ENCODE measurements at regions not wholly inside any gene's neighbourhood (a gene's known extent, or its start where the extent isn't known, plus 50 kb on each side); places are given as distances from the start of the nearest gene placed in this dataset.
"Not testable (repeated sequence)": the region's sequence is repeated elsewhere in the genome, so short reads cannot be mapped to it uniquely, and the experiment has no call there.

DNA sequence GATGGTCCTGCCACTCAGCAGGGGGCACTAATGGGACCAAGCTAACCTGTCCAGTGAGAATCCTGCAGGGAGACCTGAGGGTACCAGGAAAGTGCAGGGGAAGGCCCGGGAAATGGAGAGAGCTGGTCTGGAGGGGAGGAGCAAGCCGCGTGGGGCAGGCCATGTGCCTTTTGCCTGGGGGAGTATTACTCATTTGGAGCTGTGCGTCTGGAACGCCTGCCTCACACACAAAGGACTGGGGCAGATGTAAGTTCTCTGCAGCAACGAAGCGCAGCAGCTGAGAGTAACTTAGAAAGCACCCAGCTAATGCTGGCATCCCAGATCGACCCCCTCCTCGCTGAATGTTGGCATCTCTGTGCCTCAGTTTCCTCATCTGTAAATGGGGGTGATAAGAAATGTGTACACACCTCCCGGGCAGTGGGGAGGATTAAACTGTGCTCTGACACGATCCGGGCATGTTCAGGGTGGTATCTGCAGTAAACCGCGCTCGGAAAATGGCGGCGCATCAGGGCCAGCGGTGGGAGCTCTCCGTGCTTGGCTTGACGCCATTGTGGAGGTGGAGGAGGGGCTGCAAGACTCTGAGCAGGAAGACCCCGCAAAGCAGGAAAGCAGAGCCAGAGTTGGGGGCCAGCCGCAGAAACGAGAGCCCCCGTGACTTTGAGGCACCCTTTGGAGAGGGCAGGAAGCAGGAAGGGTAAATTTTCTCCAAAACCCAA, 212.5 kb downstream of the NPHP4 start:
- Mint-ChIP-seq H3K4me3 (no peak overlapping the region), H3K27me3 (peaks cover 2% of the 10 kb centered on the region), H3K9me3 (peaks cover 2% of the 10 kb centered on the region), H3K27ac (no peak overlapping the region), H3K36me3 (ENCODE audit: low read depth) (no peaks in the 10 kb centered on the region), H3K4me1 (no peaks in the 10 kb centered on the region)
- ChIA-PET POLR2A (no interaction called here), CTCF (no interaction called here)
- no peak for DNase-seq

DNA sequence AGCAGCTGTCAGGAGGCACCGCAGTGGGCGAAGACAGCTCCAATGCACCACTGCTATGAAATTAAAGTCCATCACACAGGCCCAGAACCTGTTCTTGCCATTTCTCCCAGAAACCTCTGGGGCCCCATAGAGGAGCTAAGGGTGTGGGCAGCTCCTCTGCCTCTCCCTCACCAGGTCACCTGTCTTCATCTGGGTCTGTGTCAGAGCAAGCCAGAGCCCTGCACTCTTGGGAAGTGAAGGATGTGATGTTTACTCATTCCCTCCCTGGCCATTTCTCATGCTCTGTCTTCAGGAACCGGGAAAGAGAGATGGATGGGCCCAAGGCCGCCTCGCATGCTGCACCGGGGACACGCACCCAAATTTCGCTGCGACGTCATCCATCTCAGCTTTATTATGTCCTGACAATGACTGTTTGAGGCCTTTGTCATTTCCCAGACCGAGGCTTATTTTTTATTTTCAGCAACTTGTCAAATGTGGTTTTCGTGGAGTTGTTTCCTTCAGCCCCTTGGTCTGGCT, 216.1 kb downstream of the NPHP4 start:
- Mint-ChIP-seq H3K27me3 (peaks cover 4% of the 10 kb centered on the region), H3K27ac (no peak overlapping the region), H3K4me1 (no peaks in the 10 kb centered on the region), H3K36me3 (ENCODE audit: low read depth) (no peaks in the 10 kb centered on the region), H3K9me3 (peaks cover 2% of the 10 kb centered on the region), H3K4me3 (no peak overlapping the region)
- DNase-seq: no peak
- ChIA-PET CTCF (no interaction called here), POLR2A (no interaction called here)

DNA sequence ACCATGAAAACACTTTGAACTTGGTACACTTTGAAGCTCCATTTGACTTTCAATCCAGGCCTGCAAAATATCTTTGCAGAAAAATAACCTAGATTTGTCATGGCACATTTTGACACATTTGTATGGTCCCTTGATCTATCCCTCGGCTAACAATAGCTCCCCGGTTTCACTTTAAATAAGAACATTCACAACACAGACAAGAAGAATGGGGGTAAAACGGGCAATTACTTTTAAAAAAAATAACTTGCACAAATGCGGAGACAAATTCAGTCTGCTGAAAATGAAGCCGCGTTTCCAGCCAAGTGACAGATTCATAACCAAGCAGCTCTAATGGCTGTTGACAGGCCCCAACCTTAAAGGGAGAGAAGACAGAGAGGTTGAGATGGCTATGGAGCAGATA, 218.2 kb downstream of the NPHP4 start:
- no peak for DNase-seq
- Mint-ChIP-seq H3K4me1 (no peaks in the 10 kb centered on the region), H3K27me3 (peaks cover 11% of the 10 kb centered on the region), H3K9me3 (peaks cover 2% of the 10 kb centered on the region), H3K4me3 (no peak overlapping the region), H3K36me3 (ENCODE audit: low read depth) (no peaks in the 10 kb centered on the region), H3K27ac (no peak overlapping the region)
- POLR2A ChIA-PET: no interaction called here
- CTCF ChIA-PET: no interaction called here

DNA sequence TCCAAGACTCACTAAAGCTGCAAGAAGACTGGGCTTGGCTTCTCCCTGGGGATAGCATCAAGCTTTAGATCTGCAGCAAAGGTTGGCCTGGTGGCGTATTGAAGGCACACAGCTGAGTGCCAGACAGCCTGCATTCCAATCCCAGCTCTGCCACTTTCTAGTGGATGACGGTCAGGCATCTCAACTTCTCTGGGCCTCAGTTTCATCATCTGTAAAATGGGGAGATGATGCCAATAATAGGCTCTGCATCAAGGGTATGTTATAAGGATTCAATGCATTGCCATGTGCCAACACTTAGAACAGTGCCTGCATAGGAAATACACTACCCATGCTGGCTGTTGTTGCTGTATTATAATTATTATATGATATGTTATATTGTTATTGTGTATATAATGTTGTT, 220.4 kb downstream of the NPHP4 start:
- Mint-ChIP-seq H3K36me3 (ENCODE audit: low read depth) (no peaks in the 10 kb centered on the region), H3K9me3 (no peaks in the 10 kb centered on the region), H3K27ac (no peak overlapping the region), H3K4me3 (no peak overlapping the region), H3K27me3 (peaks cover 11% of the 10 kb centered on the region), H3K4me1 (no peaks in the 10 kb centered on the region)
- POLR2A ChIA-PET: no interaction called here
- DNase-seq: no peak
- CTCF ChIA-PET: no interaction called here

DNA sequence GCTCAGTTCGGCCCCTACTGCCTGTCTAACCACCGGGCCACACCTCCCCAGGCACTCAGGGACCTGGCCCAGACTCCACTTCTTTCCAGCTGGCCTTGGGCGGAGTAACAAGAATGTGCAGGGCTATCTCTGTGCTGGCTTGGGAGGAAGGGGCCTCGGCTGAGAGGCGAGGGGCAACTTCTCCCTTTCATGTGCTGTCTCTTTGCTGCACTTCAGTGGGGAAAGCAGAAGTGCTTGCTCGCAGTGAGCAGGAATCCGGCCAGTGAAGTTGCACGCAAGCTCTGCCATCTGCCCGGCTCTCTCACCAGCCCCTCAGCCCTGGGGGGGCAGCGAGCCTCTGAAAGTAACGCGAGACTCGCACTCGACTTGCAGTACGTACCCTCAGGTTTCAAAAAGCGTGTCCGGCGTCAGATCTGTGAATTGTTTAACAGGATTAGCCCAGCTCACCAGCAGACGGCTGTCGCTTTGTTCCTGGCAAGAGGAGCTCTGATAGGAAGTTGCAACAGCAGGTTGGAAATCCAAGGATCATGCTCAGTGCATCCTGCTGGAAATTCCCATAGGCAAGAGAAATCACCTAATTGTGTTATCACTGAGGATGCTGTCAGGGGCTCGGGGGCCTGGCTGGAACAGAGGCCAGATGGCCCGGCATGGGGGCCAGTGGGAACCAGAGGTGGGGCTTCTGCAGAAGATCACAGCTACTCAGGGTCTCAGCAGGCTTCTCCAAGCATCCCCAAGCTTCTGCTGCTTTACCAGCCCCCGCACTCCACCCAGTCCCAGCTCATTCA, 221.1 kb downstream of the NPHP4 start:
- H3K9me3 Mint-ChIP-seq: no peaks in the 10 kb centered on the region
- ChIA-PET CTCF (no interaction called here), POLR2A (no interaction called here)
- no peaks in the 10 kb centered on the region for H3K36me3 Mint-ChIP-seq (ENCODE audit: low read depth)
- H3K4me1 Mint-ChIP-seq: no peaks in the 10 kb centered on the region
- peaks cover 11% of the 10 kb centered on the region for H3K27me3 Mint-ChIP-seq
- H3K4me3 Mint-ChIP-seq: no peak overlapping the region
- no peak overlapping the region for H3K27ac Mint-ChIP-seq
- no peak for DNase-seq

DNA sequence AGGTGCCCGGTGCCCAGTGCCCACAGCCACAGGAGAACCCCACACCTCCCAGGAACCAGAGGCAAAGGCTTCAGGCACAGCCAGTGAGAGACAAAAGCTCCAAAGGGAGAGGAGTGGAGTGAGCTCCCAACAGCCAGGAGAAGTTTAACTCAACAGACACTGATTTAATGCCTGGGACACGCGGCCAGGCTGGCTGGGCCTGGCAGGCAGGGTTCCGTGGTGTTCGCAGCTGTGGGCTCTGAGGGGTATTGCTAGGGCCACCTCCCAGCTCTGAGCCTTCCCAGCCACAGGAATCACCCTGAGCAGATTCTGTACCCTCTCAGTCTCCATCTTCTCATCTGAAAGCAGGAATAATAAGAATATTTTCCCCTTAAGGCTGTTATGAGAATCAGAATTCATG, 222.5 kb downstream of the NPHP4 start:
- ChIA-PET CTCF (no interaction called here), POLR2A (no interaction called here)
- DNase-seq: no peak
- H3K27me3 Mint-ChIP-seq: peaks cover 9% of the 10 kb centered on the region
- H3K27ac Mint-ChIP-seq: no peak overlapping the region
- H3K9me3 Mint-ChIP-seq: peaks cover under 1% of the 10 kb centered on the region
- no peaks in the 10 kb centered on the region for H3K4me1 Mint-ChIP-seq
- H3K36me3 Mint-ChIP-seq (ENCODE audit: low read depth): no peaks in the 10 kb centered on the region
- H3K4me3 Mint-ChIP-seq: no peak overlapping the region

DNA sequence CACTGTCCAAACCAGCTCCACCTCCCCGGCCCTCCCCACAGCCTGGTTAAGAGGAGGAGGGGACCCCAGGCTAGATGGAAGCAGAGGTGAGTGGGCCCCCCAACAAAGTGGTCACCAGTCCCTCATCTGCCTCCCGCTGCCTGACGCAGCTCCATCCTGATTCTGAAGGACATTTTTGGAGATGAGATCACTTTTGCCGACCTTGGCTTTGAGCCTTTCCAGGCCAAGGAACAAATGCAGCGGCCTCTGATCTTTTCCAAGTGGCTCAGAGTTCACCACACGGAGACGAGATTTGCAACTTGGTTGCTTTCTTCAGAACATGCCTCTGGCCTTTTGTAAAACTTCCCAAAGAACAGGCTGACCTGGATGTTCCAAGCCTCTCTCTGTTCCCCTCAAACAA, 223.1 kb downstream of the NPHP4 start:
- Mint-ChIP-seq H3K4me3 (no peak overlapping the region), H3K4me1 (no peaks in the 10 kb centered on the region), H3K9me3 (peaks cover 3% of the 10 kb centered on the region), H3K27me3 (peaks cover 9% of the 10 kb centered on the region), H3K36me3 (ENCODE audit: low read depth) (no peaks in the 10 kb centered on the region), H3K27ac (no peak overlapping the region)
- ChIA-PET POLR2A (no interaction called here), CTCF (no interaction called here)
- no peak for DNase-seq

DNA sequence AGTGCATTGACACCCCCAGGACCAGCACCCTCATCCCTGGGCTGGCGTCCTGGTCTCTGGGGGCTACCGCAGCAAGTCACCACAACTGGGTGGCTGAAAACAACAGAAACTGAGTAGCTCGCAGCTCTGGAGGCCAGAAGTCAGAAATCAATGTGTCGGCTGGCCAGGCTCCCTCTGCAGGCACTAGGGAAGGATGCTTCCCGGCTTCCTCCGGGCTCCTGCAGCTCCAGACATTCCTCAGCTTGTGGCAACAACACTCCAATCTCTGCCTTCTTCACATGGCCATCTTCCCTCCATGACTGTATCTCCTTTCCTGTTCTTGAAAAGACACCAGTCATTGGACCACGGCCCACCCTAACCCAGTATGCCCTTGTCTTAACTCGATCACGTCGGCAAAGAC, 224.2 kb downstream of the NPHP4 start:
- no peak for DNase-seq
- peaks cover 9% of the 10 kb centered on the region for H3K9me3 Mint-ChIP-seq
- no peak overlapping the region for H3K27ac Mint-ChIP-seq
- no peak overlapping the region for H3K4me3 Mint-ChIP-seq
- ChIA-PET POLR2A (no interaction called here), CTCF (no interaction called here)
- H3K4me1 Mint-ChIP-seq: no peaks in the 10 kb centered on the region
- H3K36me3 Mint-ChIP-seq (ENCODE audit: low read depth): no peaks in the 10 kb centered on the region
- peaks cover 9% of the 10 kb centered on the region for H3K27me3 Mint-ChIP-seq

DNA sequence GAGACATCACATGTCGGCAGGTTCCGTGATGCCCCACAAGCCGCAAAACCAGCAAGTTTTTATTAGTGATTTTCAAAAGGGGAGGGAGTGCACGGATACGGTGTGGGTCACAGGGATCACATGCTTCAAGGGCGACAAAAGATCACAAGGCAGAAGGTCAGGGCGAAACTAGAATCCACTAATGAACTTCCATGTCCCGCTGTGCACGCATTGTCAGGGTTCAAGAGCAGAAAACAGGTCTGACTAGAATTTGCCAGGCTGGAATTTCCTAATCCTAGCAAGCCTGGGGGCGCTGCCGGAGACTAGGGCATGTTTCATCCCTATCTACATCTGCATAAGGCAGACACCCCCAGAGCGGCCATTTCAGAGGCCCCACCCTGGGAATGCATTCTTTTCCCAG, 225.2 kb downstream of the NPHP4 start:
- H3K27ac Mint-ChIP-seq; H3K27me3 Mint-ChIP-seq; H3K4me1 Mint-ChIP-seq; POLR2A ChIA-PET; H3K9me3 Mint-ChIP-seq; H3K4me3 Mint-ChIP-seq; CTCF ChIA-PET; H3K36me3 Mint-ChIP-seq (ENCODE audit: low read depth); DNase-seq: not testable (repeated sequence)

DNA sequence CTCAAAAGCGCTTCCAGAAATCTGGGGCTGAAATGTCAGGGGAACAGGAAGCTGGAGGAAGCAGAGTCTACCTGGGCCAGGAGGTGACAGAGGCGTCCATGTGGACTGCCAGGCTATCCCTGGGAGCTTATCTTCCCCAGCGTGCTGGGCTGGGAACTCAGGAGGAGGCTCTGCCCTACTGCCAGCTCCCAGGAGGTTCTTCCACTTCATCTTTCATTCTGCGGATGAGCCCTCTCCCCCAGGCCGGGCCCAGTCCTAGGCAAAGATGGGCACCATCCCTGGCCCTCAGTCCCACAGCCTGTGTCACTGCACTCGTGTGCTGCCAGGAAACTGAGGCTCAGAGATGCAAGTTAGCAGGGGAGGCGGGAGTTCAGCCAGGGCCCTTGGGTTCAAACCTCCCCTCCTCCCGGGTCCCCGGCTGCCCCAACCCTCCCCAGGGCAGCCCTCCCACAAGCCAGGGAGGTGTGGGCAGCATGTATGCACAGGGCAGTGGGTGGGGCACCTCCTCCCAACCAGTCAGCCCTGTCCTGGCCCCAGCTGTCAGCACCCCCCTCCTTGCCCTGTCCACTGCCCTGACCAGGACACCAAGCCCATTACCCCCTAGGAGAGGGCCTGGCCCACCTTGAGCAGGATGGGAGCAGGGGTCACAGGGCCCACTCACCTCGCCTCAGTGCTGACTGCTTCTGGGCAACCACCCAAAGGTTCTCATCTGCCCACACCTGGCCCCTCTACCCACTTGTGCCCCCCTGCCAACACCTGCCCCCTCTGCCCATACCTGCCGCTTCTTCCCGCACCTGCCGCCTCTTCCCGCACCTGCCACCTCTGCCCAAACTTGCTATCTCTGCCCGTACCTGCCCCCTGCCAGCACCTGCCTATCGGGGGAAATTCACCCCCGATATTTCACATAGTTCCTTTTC, 226.0 kb downstream of the NPHP4 start:
- Mint-ChIP-seq H3K27me3 (peaks cover 8% of the 10 kb centered on the region), H3K27ac (no peak overlapping the region), H3K9me3 (peaks cover 9% of the 10 kb centered on the region), H3K36me3 (ENCODE audit: low read depth) (no peaks in the 10 kb centered on the region), H3K4me1 (no peaks in the 10 kb centered on the region), H3K4me3 (no peak overlapping the region)
- POLR2A ChIA-PET: no interaction called here
- CTCF ChIA-PET: no interaction called here
- DNase-seq: no peak

DNA sequence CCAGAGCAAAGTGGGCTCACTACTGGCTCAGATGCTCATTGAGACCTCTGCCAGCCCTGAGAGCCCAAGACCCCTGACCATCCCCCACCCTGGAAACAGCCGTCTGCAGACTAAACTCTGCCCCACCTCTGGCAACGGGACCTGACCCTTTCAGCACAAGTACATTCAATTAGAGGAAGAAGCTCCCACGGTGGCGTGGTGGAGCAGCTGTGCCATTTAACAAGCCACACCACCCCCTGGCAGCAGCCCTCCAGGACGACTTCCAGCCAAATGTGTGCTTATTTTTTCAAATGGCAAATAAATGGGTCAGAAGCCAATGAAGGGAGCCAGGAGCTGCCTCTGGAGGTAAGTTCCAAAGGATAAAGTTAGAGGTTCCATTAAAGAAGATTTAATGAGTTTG, 226.7 kb downstream of the NPHP4 start:
- peaks cover 11% of the 10 kb centered on the region for H3K9me3 Mint-ChIP-seq
- no peaks in the 10 kb centered on the region for H3K36me3 Mint-ChIP-seq (ENCODE audit: low read depth)
- no peak overlapping the region for H3K27ac Mint-ChIP-seq
- CTCF ChIA-PET: no interaction called here
- no peak for DNase-seq
- POLR2A ChIA-PET: no interaction called here
- no peaks in the 10 kb centered on the region for H3K4me1 Mint-ChIP-seq
- H3K4me3 Mint-ChIP-seq: no peak overlapping the region
- H3K27me3 Mint-ChIP-seq: peaks cover 3% of the 10 kb centered on the region

DNA sequence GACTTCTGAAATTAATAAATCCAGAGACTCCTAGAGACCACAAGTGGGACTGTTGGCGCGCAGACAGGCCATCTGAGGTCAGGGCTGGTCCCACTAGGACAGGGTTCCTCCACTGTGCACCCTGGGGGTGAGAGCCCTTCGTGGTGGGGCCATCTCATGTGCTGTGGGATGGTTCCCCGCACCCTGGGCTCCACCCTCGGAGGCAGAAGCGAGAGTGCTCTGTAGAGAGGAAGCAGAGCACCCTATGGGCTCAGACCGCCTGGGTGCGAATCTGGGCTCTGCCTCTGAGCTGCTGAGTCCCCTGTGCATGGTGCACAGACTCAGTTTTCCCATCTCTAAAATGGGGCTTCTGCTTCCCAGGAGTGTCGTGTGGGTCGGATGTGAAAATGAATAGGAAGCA, 227.3 kb downstream of the NPHP4 start:
- ChIA-PET POLR2A (no interaction called here), CTCF (no interaction called here)
- H3K27ac Mint-ChIP-seq: no peak overlapping the region
- H3K4me1 Mint-ChIP-seq: no peaks in the 10 kb centered on the region
- DNase-seq: no peak
- H3K4me3 Mint-ChIP-seq: no peak overlapping the region
- H3K36me3 Mint-ChIP-seq (ENCODE audit: low read depth): no peaks in the 10 kb centered on the region
- H3K27me3 Mint-ChIP-seq: peaks cover 3% of the 10 kb centered on the region
- H3K9me3 Mint-ChIP-seq: peaks cover 16% of the 10 kb centered on the region

DNA sequence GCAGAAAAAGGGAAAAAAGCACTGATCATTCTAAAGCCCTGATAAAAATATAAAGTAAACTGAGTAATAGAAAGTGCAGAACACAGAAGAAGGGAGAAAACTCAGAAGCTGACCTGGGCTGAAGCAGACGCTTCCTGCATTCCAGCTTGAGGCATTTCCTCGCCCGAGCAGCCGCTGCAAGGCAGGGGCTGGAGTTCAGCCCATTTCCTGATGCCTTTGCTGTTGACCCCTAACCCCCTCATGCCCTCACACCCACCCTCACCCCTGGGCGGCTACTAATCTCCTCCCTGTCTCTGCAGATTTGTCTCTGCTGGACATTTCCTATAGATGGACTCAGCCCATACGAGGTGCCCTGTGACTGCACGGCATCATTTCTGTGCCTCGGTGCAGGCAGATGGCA, 227.8 kb downstream of the NPHP4 start:
- Mint-ChIP-seq H3K9me3 (peaks cover 16% of the 10 kb centered on the region), H3K36me3 (ENCODE audit: low read depth) (no peaks in the 10 kb centered on the region), H3K27ac (no peak overlapping the region), H3K27me3 (peaks cover 3% of the 10 kb centered on the region), H3K4me1 (no peaks in the 10 kb centered on the region), H3K4me3 (no peak overlapping the region)
- CTCF ChIA-PET: no interaction called here
- POLR2A ChIA-PET: no interaction called here
- no peak for DNase-seq
